Type B pancreatic cell (in vitro differentiated cells): ENCODE measurements at regions not wholly inside any gene's neighbourhood (a gene's known extent, or its start where the extent isn't known, plus 50 kb on each side); places are given as distances from the start of the nearest gene placed in this dataset.
"Not testable (repeated sequence)": the region's sequence is repeated elsewhere in the genome, so short reads cannot be mapped to it uniquely, and the experiment has no call there.

ENCODE experiments used
- DNase-seq: peaks from one replicate; pipeline ENCODE4 v3.0.0; 2021; ENCODE audit warnings: mixed read lengths; ENCODE audit not compliant: unreplicated experiment; ENCODE audit errors: extremely low spot score
- H3K27ac Mint-ChIP-seq: 2 replicates; pipeline ENCODE4 v1.8.0; 2021; ENCODE audit warnings: mild to moderate bottlenecking, mixed read lengths
- H3K27me3 Mint-ChIP-seq: 2 replicates; pipeline ENCODE4 v1.8.0; 2021; ENCODE audit warnings: mixed read lengths
- H3K36me3 Mint-ChIP-seq: 2 replicates; pipeline ENCODE4 v1.8.0; 2021; ENCODE audit warnings: mixed read lengths
- H3K4me1 Mint-ChIP-seq: one replicate; pipeline ENCODE4 v1.8.0; 2021; ENCODE audit warnings: mixed read lengths; ENCODE audit not compliant: unreplicated experiment
- H3K4me3 Mint-ChIP-seq: 2 replicates; pipeline ENCODE4 v1.8.0; 2021; ENCODE audit warnings: mild to moderate bottlenecking, mixed read lengths
- H3K9me3 Mint-ChIP-seq: 2 replicates; pipeline ENCODE4 v1.8.0; 2021; ENCODE audit warnings: mixed read lengths
- TF ChIP-seq, protein P1 (sequence below): fragments of 200-600 bp; sonication (generic); conservative IDR thresholded peaks from 2 replicates; pipeline ENCODE4 v1.5.0; 2021; ENCODE audit warnings: antibody characterized with exemption, mild to moderate bottlenecking

GRCh38 chr18:14970027-14970426 is 222.1 kb downstream of the ANKRD30B start:
- no peaks in the 10 kb centered on the region for H3K4me1 Mint-ChIP-seq
- TF ChIP-seq, protein P1, sequence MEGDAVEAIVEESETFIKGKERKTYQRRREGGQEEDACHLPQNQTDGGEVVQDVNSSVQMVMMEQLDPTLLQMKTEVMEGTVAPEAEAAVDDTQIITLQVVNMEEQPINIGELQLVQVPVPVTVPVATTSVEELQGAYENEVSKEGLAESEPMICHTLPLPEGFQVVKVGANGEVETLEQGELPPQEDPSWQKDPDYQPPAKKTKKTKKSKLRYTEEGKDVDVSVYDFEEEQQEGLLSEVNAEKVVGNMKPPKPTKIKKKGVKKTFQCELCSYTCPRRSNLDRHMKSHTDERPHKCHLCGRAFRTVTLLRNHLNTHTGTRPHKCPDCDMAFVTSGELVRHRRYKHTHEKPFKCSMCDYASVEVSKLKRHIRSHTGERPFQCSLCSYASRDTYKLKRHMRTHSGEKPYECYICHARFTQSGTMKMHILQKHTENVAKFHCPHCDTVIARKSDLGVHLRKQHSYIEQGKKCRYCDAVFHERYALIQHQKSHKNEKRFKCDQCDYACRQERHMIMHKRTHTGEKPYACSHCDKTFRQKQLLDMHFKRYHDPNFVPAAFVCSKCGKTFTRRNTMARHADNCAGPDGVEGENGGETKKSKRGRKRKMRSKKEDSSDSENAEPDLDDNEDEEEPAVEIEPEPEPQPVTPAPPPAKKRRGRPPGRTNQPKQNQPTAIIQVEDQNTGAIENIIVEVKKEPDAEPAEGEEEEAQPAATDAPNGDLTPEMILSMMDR: no peak
- no peaks in the 10 kb centered on the region for H3K27me3 Mint-ChIP-seq
- H3K27ac Mint-ChIP-seq: no peak overlapping the region
- DNase-seq: no peak
- no peak overlapping the region for H3K4me3 Mint-ChIP-seq
- no peaks in the 10 kb centered on the region for H3K36me3 Mint-ChIP-seq
- peaks cover 5% of the 10 kb centered on the region for H3K9me3 Mint-ChIP-seq

DNA sequence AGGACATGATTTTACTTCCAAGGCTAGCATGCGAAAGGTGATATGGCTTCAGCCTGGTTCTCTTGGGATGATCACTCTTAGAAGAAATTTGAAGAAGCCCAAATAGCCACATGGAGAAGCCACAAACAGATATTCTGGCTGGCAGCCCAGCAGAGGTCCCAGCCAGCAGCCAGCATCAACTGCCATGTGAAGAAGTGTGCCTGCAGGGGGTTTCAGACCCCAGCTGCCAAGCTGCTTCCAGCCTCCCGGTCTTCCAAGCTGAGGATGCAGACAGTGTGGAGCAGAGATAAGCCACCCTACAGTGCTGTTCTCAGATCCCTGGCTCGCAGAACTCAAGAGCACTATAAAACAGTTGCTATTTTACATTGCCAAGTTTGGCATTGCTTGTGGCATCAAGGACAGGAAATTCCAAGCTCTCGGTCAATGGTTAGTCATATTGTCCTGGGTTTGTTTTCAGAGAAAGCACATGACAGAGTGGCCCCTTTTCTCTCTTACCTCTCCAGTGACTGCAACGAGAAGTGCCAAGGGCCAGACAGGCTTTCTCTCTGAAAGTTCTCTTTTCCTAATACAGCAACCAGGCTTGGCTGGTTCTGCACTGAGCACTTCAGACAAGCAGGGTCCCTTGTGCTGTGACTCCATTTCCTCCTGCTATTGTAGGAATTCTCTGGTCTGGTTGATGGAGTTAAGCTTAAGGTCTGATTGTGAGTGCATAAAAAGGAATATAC is 223.7 kb downstream of the ANKRD30B start:
- no peaks in the 10 kb centered on the region for H3K4me1 Mint-ChIP-seq
- H3K27ac Mint-ChIP-seq: no peak overlapping the region
- peaks cover 5% of the 10 kb centered on the region for H3K9me3 Mint-ChIP-seq
- H3K4me3 Mint-ChIP-seq: no peak overlapping the region
- DNase-seq: no peak
- TF ChIP-seq, protein P1: no peak
- no peaks in the 10 kb centered on the region for H3K36me3 Mint-ChIP-seq
- no peaks in the 10 kb centered on the region for H3K27me3 Mint-ChIP-seq

DNA sequence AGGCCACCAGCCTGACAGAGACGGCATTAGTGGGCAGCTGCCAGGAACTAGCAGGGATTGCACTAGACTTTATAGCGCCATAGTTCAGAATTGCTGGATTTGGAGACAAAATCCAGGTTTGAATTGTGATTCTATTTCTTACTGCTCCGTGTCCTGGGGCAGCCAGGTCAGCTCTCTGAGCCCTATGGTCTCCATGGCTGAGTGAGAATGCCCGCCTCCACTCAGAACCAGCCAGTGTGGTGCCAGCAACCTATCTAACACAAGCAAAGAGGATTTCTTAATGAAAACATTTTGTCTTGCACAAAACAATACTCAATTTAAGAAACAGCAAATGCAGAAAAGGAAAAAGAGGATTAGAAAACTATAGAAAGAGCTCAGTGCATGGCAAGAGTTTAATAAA is 225.4 kb downstream of the ANKRD30B start:
- H3K27ac Mint-ChIP-seq, H3K27me3 Mint-ChIP-seq, H3K9me3 Mint-ChIP-seq, H3K4me3 Mint-ChIP-seq, H3K4me1 Mint-ChIP-seq, H3K36me3 Mint-ChIP-seq, DNase-seq: not testable (repeated sequence)

- H3K27me3 Mint-ChIP-seq: no peaks in the 10 kb centered on the region
- no peak overlapping the region for H3K27ac Mint-ChIP-seq
- no peak for DNase-seq
- TF ChIP-seq, protein P1: no peak
- peaks cover 5% of the 10 kb centered on the region for H3K9me3 Mint-ChIP-seq
- no peaks in the 10 kb centered on the region for H3K4me1 Mint-ChIP-seq
- no peak overlapping the region for H3K4me3 Mint-ChIP-seq
- no peaks in the 10 kb centered on the region for H3K36me3 Mint-ChIP-seq
Measured at GRCh38 chr18:14974088-14974487, 226.1 kb downstream of the ANKRD30B start.

GRCh38 chr18:14974576-14974975 is 226.6 kb downstream of the ANKRD30B start:
- Mint-ChIP-seq H3K9me3 (peaks cover 5% of the 10 kb centered on the region), H3K27me3 (no peaks in the 10 kb centered on the region), H3K36me3 (no peaks in the 10 kb centered on the region), H3K27ac (no peak overlapping the region), H3K4me3 (no peak overlapping the region), H3K4me1 (no peaks in the 10 kb centered on the region)
- no peak for DNase-seq
- TF ChIP-seq, protein P1: no peak

- Mint-ChIP-seq H3K4me1 (no peaks in the 10 kb centered on the region), H3K9me3 (peaks cover 5% of the 10 kb centered on the region), H3K27ac (no peak overlapping the region), H3K4me3 (no peak overlapping the region), H3K36me3 (no peaks in the 10 kb centered on the region), H3K27me3 (no peaks in the 10 kb centered on the region)
- no peak for DNase-seq
- TF ChIP-seq, protein P1: no peak
Measured at GRCh38 chr18:14975431-14975830, 227.5 kb downstream of the ANKRD30B start.
